ENCODE measurements at regions not wholly inside any gene's neighbourhood (a gene's known extent, or its start where the extent isn't known, plus 50 kb on each side); places are given as distances from the start of the nearest gene placed in this dataset.

- Histone ChIP-seq H3K4me3 (ENCODE audit: low read length) (no peak overlapping the region), H3K36me3 (ENCODE audit: control insufficient read depth, low read length) (no peaks in the 10 kb centered on the region), H4K20me1 (ENCODE audit: control insufficient read depth, insufficient read depth, low read depth, low read length) (no peaks in the 10 kb centered on the region), H3K79me2 (ENCODE audit: control insufficient read depth, low read length) (no peaks in the 10 kb centered on the region), H3K4me2 (ENCODE audit: low read length) (no peak overlapping the region), H3K4me1 (ENCODE audit: control insufficient read depth, low read length) (no peaks in the 10 kb centered on the region), H3K27ac (ENCODE audit: low read depth, low read length) (no peak overlapping the region), H3K27me3 (ENCODE audit: control insufficient read depth, low read length) (no peaks in the 10 kb centered on the region), H3F3A (ENCODE audit: control insufficient read depth, insufficient read depth) (no peaks in the 10 kb centered on the region), H3K9me2 (replicated peaks; ENCODE audit: control insufficient read depth, low read length) (no peaks in the 10 kb centered on the region), H3K9me3 (ENCODE audit: control insufficient read depth, insufficient read depth, low read length) (no peaks in the 10 kb centered on the region)
- no peak for TF ChIP-seq CTCF (IDR thresholded peaks at IDR 0.05; ENCODE audit: low read depth, low read length, poor library complexity, severe bottlenecking)
- TF ChIP-seq EZH2phosphoT487 (IDR thresholded peaks at IDR 0.05; ENCODE audit: borderline replicate concordance, low read length), result no peak
Measured at GRCh38 chr5:175223291-175223690, 220.7 kb downstream of the DRD1 start.

GRCh38 chr5:175222621-175223020 lies 221.4 kb downstream of the DRD1 start:
- Histone ChIP-seq H3K9me2 (replicated peaks; ENCODE audit: control insufficient read depth, low read length) (no peaks in the 10 kb centered on the region), H3K9me3 (ENCODE audit: control insufficient read depth, insufficient read depth, low read length) (no peaks in the 10 kb centered on the region), H3K36me3 (ENCODE audit: control insufficient read depth, low read length) (no peaks in the 10 kb centered on the region), H3F3A (ENCODE audit: control insufficient read depth, insufficient read depth) (no peaks in the 10 kb centered on the region), H3K27ac (ENCODE audit: low read depth, low read length) (no peak overlapping the region), H3K4me1 (ENCODE audit: control insufficient read depth, low read length) (no peaks in the 10 kb centered on the region), H4K20me1 (ENCODE audit: control insufficient read depth, insufficient read depth, low read depth, low read length) (no peaks in the 10 kb centered on the region), H3K79me2 (ENCODE audit: control insufficient read depth, low read length) (no peaks in the 10 kb centered on the region), H3K4me3 (ENCODE audit: low read length) (no peak overlapping the region), H3K27me3 (ENCODE audit: control insufficient read depth, low read length) (no peaks in the 10 kb centered on the region), H3K4me2 (ENCODE audit: low read length) (no peak overlapping the region)
- TF ChIP-seq CTCF (IDR thresholded peaks at IDR 0.05; ENCODE audit: low read depth, low read length, poor library complexity, severe bottlenecking) (no peak), EZH2phosphoT487 (IDR thresholded peaks at IDR 0.05; ENCODE audit: borderline replicate concordance, low read length) (no peak)

GRCh38 chr5:175220549-175220948 lies 223.4 kb downstream of the DRD1 start:
- Histone ChIP-seq H3K27ac (ENCODE audit: low read depth, low read length) (no peak overlapping the region), H3K4me1 (ENCODE audit: control insufficient read depth, low read length) (no peaks in the 10 kb centered on the region), H4K20me1 (ENCODE audit: control insufficient read depth, insufficient read depth, low read depth, low read length) (no peaks in the 10 kb centered on the region), H3K9me3 (ENCODE audit: control insufficient read depth, insufficient read depth, low read length) (no peaks in the 10 kb centered on the region), H3K36me3 (ENCODE audit: control insufficient read depth, low read length) (no peaks in the 10 kb centered on the region), H3K9me2 (replicated peaks; ENCODE audit: control insufficient read depth, low read length) (no peaks in the 10 kb centered on the region), H3K79me2 (ENCODE audit: control insufficient read depth, low read length) (no peaks in the 10 kb centered on the region), H3K4me3 (ENCODE audit: low read length) (no peak overlapping the region), H3F3A (ENCODE audit: control insufficient read depth, insufficient read depth) (no peaks in the 10 kb centered on the region), H3K27me3 (ENCODE audit: control insufficient read depth, low read length) (no peaks in the 10 kb centered on the region), H3K4me2 (ENCODE audit: low read length) (no peak overlapping the region)
- TF ChIP-seq EZH2phosphoT487 (IDR thresholded peaks at IDR 0.05; ENCODE audit: borderline replicate concordance, low read length) (no peak), CTCF (IDR thresholded peaks at IDR 0.05; ENCODE audit: low read depth, low read length, poor library complexity, severe bottlenecking) (no peak)

DNA sequence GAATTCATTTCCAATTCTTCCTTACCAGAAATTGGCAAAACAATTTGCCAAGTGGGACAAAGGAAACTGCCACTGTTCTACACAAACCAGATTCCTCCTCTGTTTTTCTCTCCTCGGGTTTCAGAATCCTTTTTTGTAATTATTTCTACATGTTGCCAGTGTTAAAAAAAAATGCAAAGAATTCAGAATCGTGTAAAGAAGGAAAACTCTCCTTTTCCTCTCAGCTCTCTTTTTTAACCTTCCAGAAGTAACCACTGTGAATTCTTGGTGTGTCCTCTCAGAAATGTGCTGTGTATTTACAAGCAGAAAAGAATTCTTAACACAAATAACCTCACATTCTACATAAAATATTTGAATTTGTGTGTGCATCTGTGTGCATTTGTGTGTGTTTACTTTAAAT lies 224.6 kb downstream of the DRD1 start:
- no peak overlapping the region for H3K4me3 ChIP-seq (ENCODE audit: low read length)
- H3K36me3 ChIP-seq (ENCODE audit: control insufficient read depth, low read length), result no peaks in the 10 kb centered on the region
- no peaks in the 10 kb centered on the region for H3K27me3 ChIP-seq (ENCODE audit: control insufficient read depth, low read length)
- no peaks in the 10 kb centered on the region for H3F3A ChIP-seq (ENCODE audit: control insufficient read depth, insufficient read depth)
- H3K79me2 ChIP-seq (ENCODE audit: control insufficient read depth, low read length), result no peaks in the 10 kb centered on the region
- no peak overlapping the region for H3K27ac ChIP-seq (ENCODE audit: low read depth, low read length)
- H3K4me1 ChIP-seq (ENCODE audit: control insufficient read depth, low read length), result no peaks in the 10 kb centered on the region
- H3K9me2 ChIP-seq (replicated peaks; ENCODE audit: control insufficient read depth, low read length), result no peaks in the 10 kb centered on the region
- no peaks in the 10 kb centered on the region for H3K9me3 ChIP-seq (ENCODE audit: control insufficient read depth, insufficient read depth, low read length)
- TF ChIP-seq CTCF (IDR thresholded peaks at IDR 0.05; ENCODE audit: low read depth, low read length, poor library complexity, severe bottlenecking), result no peak
- no peak for TF ChIP-seq EZH2phosphoT487 (IDR thresholded peaks at IDR 0.05; ENCODE audit: borderline replicate concordance, low read length)
- H3K4me2 ChIP-seq (ENCODE audit: low read length), result no peak overlapping the region
- H4K20me1 ChIP-seq (ENCODE audit: control insufficient read depth, insufficient read depth, low read depth, low read length), result no peaks in the 10 kb centered on the region

Measured in DOHH2 (cell line).